Endothelial cell (in vitro differentiated cells): ENCODE measurements at regions not wholly inside any gene's neighbourhood (a gene's known extent, or its start where the extent isn't known, plus 50 kb on each side); places are given as distances from the start of the nearest gene placed in this dataset.

Source experiments
- DNase-seq: peaks from one replicate; pipeline ENCODE4 v3.0.0; 2021; ENCODE audit warnings: low spot score
- H3K27ac Mint-ChIP-seq: one replicate; pipeline ENCODE4 v1.8.0; 2021; ENCODE audit warnings: mixed read lengths, inconsistent platforms; ENCODE audit not compliant: unreplicated experiment
- H3K27me3 Mint-ChIP-seq: one replicate; pipeline ENCODE4 v1.8.0; 2021; ENCODE audit warnings: mild to moderate bottlenecking, moderate library complexity, mixed read lengths, inconsistent platforms; ENCODE audit not compliant: unreplicated experiment
- H3K36me3 Mint-ChIP-seq: one replicate; pipeline ENCODE4 v1.8.0; 2021; ENCODE audit warnings: mild to moderate bottlenecking, low read depth, mixed read lengths, inconsistent platforms; ENCODE audit not compliant: unreplicated experiment
- H3K4me1 Mint-ChIP-seq: one replicate; pipeline ENCODE4 v1.8.0; 2021; ENCODE audit warnings: mild to moderate bottlenecking, mixed read lengths, inconsistent platforms; ENCODE audit not compliant: unreplicated experiment
- H3K4me3 Mint-ChIP-seq: one replicate; pipeline ENCODE4 v1.8.0; 2021; ENCODE audit warnings: mild to moderate bottlenecking, mixed read lengths, inconsistent platforms; ENCODE audit not compliant: unreplicated experiment
- H3K9me3 Mint-ChIP-seq: one replicate; pipeline ENCODE4 v1.8.0; 2021; ENCODE audit warnings: mixed read lengths, inconsistent platforms; ENCODE audit not compliant: unreplicated experiment
- CTCF ChIP-seq: fragments of 200-600 bp; sonication (generic); IDR thresholded peaks from one replicate; pipeline ENCODE4 v1.5.0; 2021; ENCODE audit warnings: antibody characterized with exemption; ENCODE audit not compliant: unreplicated experiment

DNA sequence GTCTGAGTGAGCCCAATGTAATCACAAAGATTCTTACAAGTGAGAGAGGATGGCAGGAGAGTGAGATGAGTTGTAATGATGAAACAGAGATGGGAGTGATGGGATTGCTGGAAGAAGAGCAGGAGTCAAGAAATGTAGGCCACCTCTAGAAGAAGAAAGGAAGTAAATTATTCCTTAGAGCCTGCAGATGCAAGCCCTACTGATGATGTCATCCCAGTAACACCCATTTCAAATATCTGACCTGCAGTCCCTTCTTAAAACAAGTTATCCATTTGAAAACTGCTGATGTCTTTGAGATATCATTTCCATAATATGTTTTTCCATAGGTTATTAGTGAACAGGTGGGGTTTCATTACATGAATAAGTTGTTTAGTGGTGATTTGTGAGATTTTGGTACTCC is 888.0 kb upstream of the SLC39A10 start:
- Mint-ChIP-seq H3K9me3 (no peaks in the 10 kb centered on the region), H3K27ac (no peak overlapping the region), H3K36me3 (no peaks in the 10 kb centered on the region), H3K27me3 (no peaks in the 10 kb centered on the region), H3K4me3 (no peak overlapping the region), H3K4me1 (no peaks in the 10 kb centered on the region)
- TF ChIP-seq CTCF: no peak
- DNase-seq: no peak

- no peaks in the 10 kb centered on the region for H3K9me3 Mint-ChIP-seq
- no peak for DNase-seq
- H3K27ac Mint-ChIP-seq: no peak overlapping the region
- H3K27me3 Mint-ChIP-seq: no peaks in the 10 kb centered on the region
- H3K4me3 Mint-ChIP-seq: no peak overlapping the region
- no peak for TF ChIP-seq CTCF
- H3K4me1 Mint-ChIP-seq: no peaks in the 10 kb centered on the region
- no peaks in the 10 kb centered on the region for H3K36me3 Mint-ChIP-seq
Observed at GRCh38 chr2:194765723-194766122, 891.3 kb upstream of the SLC39A10 start.

- Mint-ChIP-seq H3K9me3 (no peaks in the 10 kb centered on the region), H3K4me3 (no peak overlapping the region), H3K4me1 (no peaks in the 10 kb centered on the region), H3K27me3 (no peaks in the 10 kb centered on the region), H3K27ac (no peak overlapping the region), H3K36me3 (no peaks in the 10 kb centered on the region)
- no peak for DNase-seq
- no peak for TF ChIP-seq CTCF
Observed at GRCh38 chr2:194750926-194751325, 906.1 kb upstream of the SLC39A10 start.

DNA sequence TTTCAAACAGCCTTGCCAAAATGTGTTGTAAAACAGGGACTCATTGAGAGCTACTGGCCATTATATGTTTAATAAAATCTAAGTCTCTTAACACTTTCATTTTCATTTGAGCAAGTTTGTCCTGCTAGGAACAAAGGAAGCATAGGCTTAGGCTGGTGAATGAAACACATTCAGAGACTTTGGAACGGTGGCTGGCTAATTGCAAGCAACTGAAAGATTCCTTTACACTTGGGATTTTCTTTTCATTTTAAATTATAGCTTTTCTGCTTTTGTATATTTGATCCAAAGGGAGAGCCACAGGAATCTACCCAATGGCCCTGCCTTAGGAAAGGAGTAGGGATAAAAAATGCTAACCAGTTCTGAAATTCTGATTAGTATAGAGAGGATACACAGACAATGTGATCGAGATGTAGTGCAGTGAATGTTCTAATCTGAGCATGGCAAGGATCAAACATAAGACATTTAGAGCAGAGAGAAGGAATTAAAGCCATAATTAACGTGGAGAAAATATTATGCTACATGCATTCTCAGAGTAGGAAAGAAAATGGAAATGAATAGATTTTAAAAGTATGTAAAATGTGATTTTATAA is 911.4 kb upstream of the SLC39A10 start:
- H3K4me3 Mint-ChIP-seq: no peak overlapping the region
- no peak for DNase-seq
- H3K9me3 Mint-ChIP-seq: no peaks in the 10 kb centered on the region
- no peaks in the 10 kb centered on the region for H3K36me3 Mint-ChIP-seq
- no peak for TF ChIP-seq CTCF
- no peak overlapping the region for H3K27ac Mint-ChIP-seq
- no peaks in the 10 kb centered on the region for H3K4me1 Mint-ChIP-seq
- H3K27me3 Mint-ChIP-seq: no peaks in the 10 kb centered on the region

GRCh38 chr2:194742706-194743105 is 914.3 kb upstream of the SLC39A10 start:
- Mint-ChIP-seq H3K9me3 (no peaks in the 10 kb centered on the region), H3K27ac (no peak overlapping the region), H3K4me3 (no peak overlapping the region), H3K4me1 (no peaks in the 10 kb centered on the region), H3K27me3 (no peaks in the 10 kb centered on the region), H3K36me3 (no peaks in the 10 kb centered on the region)
- DNase-seq: no peak
- no peak for TF ChIP-seq CTCF
